ENCODE measurements at regions not wholly inside any gene's neighbourhood (a gene's known extent, or its start where the extent isn't known, plus 50 kb on each side); places are given as distances from the start of the nearest gene placed in this dataset.
"Not testable (repeated sequence)": the region's sequence is repeated elsewhere in the genome, so short reads cannot be mapped to it uniquely, and the experiment has no call there.

DNA sequence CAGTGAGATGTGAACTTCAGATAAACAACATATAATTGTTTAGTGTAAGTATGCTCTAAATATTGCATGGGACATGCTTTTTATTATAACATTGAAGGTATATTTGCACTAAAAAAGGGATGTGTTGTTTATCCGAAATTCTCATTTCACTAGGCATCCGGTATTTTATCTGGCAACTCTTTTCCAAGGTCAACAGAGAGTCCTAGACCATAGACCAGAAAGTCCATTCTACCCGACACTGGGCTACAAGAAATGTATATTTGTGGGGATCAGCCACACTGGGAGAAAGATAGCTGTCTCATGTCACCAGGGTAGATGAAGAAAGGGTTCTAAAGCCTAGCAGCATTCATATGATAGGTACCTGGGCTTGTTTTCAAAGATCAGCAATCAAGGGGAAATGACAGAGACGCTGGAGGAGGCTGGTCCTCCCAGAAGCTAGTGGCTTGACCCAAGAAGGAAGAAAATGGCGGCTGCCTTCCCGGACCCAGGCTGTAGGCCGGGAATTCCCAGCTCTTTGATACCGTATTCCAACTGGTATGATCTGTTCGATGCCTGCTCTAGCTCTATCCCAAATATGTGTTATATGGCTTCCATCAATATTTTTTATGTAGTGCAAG, 161.1 kb upstream of the IRF2BP2 start:
- DNase-seq: no peak

DNA sequence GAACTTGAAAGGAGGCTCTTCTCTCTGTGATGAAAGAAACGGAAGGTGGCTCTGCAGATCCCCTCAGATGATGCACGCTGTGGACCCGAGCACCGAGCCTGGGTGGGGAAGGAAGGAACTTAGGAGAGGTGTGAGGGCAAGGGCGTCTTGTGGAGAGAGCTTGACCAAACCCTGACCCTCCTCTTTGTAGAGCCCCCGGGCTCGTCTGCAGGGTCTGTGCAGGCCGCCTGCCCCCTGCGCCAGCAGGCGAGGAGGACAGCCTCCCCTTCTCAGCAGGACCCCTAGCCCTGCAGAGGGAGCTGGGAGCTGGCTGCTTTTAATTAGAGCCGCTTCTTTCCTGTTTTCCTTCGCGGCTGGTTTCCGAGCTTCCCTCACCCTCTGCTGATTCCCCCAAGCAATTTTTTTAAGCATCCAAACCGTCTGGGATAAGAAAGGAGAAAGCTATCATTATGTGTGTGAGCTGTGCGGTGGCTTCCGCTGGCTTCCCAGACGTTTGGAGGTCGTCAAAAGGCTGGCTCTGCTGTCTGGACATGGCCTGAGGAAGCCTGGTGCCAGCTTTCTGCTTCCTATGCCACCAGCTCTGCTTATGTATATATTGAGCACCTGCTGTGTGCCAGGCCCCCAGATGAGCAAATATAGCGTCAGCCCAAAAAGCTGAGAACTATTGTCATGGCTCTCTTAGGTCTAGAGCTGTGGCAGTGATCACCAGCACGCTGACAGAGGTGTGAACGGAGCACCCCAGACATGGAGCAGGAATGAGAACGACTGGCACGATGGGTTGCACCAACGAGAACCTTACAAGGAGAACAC, 160.2 kb upstream of the IRF2BP2 start:
- no peak for DNase-seq

GRCh38 chr1:234769284-234769985, 159.5 kb upstream of the IRF2BP2 start:
- DNase-seq: no peak

GRCh38 chr1:234768569-234769283, 158.7 kb upstream of the IRF2BP2 start:
- no peak for DNase-seq

DNA sequence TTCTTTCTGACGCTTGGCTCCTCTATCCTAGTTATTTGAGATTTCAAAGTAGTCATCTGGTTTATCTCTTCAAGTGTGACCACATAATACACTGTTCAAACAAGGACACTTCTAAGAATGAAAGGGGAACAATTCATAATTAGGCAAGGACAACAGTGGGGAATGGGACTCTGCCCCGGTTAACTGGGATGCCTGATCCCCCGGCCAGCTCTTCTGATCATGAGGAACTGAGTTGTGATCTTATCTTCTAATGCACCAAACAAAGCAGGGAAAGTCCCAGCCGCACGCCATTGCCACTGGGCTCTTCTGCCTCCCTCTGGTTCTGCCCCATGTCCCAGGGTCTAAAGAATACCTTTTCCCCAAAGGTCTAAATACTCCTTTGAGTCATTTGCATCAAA, 158.2 kb upstream of the IRF2BP2 start:
- no peak for DNase-seq

GRCh38 chr1:234765672-234766071, 155.7 kb upstream of the IRF2BP2 start:
- DNase-seq: no peak

DNA sequence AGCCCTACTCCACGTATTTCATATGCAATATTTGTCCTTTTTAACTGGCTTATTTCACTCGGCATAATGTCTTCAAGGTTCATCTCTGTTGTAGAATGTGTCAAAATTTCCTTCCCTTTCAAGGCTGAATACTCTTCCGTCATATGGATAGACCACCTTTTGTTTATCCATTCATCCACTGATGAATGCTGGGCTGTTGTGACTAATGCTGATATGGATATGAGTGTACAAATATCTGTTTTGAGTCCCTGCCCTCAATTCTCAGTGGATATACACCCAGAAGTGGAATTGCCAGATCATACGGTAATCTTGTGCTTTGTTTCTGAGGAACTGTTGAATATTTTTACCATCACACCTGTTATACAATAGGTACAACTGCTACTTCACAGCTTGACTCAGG, 155.2 kb upstream of the IRF2BP2 start:
- no peak for DNase-seq

GRCh38 chr1:234763910-234764309, 153.9 kb upstream of the IRF2BP2 start:
- no peak for DNase-seq

DNA sequence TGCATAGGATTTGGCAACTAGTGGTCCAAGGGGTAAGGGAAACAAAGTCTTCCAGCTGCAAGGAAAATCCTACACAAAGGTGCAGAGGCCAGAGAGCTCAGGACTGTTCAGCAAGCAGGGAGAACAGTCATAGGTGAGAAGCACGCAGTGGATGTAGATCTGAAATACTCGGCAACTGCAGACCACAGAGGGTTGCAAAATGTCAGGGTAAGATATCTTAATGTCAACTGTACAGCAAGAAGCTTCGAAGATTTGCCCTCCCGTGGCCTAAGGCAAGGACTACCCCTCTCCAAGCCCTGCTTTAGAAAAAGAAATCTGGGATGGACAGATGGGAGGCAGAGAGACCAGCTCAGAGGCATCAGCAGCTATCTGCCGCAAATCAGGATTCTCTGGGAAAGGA, 153.4 kb upstream of the IRF2BP2 start:
- no peak for DNase-seq

GRCh38 chr1:234762127-234762526, 152.1 kb upstream of the IRF2BP2 start:
- not testable (repeated sequence) for DNase-seq

GRCh38 chr1:234760303-234760723, 150.3 kb upstream of the IRF2BP2 start:
- DNase-seq: no peak

DNA sequence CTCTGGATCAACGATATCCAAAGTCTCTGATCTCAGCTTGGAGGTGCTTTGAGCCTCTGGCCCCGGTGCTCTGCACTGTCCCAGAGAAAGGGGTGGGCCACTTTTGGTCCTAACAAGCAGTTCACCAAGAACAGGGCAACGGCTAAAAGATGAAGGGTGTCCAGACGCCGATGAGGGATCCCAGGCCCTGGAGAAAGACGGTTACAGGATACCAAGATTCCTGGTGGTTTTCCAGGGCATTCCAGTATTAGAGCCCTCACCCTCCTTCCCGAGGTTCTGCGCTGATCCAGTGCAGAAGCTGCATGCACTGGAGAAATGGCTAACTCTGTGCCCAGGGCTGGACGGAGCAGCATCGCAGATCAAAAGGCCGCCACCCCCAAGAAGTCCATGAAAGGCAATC, 149.9 kb upstream of the IRF2BP2 start:
- DNase-seq: no peak

DNA sequence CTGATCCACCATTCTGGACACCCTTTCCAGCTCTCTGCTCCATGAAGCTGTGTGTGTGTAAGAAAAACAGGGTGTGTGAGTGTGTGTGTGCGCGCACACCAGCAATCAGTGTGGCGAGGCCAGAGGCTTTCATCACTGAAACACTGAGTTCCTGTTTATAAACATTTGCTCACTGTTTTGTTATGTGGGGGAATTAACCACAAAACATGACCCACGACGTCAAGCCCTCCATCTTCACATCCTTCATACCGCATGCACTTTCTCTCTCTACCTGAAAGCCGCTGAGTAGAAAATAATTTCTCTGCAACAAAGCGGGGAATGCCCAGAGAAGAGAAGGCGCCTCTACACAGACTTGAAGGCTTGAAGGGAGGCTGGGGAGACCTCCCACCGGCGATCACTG, 148.9 kb upstream of the IRF2BP2 start:
- no peak for DNase-seq

DNA sequence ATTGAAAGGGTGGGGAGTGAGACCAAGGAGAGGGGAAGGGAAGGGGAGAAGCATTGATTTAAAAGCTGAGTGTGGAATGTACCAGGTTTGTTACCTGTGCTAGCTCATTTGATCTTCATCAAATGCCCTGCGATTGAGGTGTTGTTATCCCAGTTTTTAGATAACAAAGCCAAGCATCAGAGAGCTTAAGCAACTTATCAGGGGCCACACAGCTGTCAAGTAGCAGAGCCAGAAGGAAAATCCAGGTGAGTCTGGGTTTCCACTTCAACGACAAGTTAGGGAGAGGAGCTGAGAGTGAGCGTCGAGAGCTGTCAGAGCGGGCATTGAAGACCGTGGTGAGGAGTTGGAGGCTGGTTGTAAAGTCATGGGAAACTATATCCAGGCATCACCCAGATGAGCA, 146.9 kb upstream of the IRF2BP2 start:
- no peak for DNase-seq

- no peak for DNase-seq
Measured at GRCh38 chr1:234756066-234756774, 146.2 kb upstream of the IRF2BP2 start.

DNA sequence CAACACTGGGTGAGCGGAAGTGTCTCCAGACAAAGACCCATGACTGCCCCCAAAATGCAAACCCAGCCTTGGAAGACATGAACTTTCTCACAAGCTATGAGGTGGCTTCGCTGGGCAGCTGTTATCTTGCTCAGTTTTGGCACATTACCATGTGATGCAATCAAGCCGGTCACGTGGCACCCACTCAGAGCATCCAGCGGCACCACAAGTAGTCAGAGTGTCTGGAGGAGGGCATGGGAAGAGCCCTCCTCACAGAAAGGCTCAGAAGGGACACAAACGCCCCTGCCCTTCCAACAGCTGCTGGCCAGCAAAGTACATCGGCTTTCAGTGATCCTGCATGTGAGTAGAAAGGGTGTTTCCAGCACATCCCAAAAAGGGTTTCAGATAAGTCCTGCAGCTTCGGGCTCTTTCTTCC, 145.5 kb upstream of the IRF2BP2 start:
- no peak for DNase-seq

GRCh38 chr1:234753979-234754378, 144.0 kb upstream of the IRF2BP2 start:
- DNase-seq: no peak

DNA sequence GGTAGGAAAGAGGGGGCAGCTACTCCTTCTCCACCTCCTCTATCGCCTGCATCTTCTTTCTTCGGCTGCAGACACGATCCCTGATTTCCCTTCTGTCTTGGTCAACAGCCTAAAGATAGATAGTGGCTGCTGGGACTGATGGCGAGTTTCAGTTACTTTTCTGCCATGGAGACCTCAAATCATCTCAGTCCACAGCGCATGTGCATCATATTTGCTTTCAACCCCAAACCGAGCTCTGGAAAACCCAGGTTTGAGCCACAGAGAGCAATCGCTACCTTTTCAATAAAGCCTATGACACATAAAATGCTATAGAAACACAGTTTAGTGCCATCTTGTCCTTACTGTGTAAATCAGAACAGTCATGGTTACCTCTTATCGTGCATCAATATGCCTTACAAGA, 142.9 kb upstream of the IRF2BP2 start:
- no peak for DNase-seq

- no peak for DNase-seq
Measured at GRCh38 chr1:234751678-234752077, 141.7 kb upstream of the IRF2BP2 start.

DNA sequence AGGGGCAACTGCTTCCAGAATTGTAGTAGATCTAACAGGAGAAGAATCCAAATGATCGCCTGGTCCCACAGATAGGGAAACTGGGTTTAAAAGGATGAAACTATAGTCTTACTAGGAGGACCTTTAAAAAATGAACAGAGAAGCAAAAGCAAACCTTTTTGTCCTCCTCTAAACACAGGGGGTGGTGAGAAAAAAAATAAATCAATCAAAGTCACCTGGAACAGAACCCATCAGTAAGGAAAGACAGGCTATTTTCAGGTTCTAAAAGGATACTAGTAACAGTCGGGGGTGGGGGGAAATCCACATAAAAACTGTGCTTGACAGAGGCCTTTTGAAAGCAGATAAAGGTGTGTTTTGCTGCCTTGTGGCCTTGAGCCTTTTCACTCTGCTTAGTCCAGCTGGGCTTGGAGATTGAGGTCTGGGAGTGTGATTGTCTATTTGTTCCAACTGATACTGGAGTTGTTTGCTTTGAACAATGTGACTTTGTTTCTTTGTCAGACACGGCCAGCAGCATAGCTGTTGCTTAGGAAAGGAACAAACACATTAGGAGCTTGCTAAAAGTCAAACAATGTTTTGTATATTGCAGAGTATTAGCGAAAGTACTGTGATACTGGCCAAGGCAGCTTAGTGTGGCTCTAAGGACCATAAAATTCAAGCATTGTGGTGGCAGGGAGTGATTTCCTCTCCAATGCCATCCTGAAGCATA, 141.1 kb upstream of the IRF2BP2 start:
- DNase-seq: peak; percentile 67 to 73

GRCh38 chr1:234748713-234749112, 138.7 kb upstream of the IRF2BP2 start:
- no peak for DNase-seq

DNA sequence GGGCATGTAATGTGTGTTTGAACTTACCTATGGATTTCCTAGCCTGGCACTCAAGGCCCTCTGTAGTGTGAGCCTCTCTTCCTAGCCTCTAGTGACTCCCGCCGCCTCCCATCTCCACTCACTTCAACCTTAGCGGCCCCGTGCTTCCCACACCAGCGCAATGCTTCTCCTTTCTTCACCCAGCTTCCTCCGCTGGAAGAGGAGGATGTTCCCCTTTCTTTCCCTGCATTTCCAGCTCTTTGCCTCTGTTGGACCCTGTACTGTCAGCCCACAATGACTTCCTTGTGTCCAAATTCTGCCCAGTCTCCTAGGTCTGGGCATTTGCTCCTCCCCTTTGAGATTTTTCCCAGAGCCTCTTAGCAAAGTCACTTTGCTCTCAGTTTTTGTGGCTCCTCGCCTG, 138.1 kb upstream of the IRF2BP2 start:
- no peak for DNase-seq

Measured in NCI-H1930 (cell line).